ENCODE measurements at regions not wholly inside any gene's neighbourhood (a gene's known extent, or its start where the extent isn't known, plus 50 kb on each side); places are given as distances from the start of the nearest gene placed in this dataset.

DNA sequence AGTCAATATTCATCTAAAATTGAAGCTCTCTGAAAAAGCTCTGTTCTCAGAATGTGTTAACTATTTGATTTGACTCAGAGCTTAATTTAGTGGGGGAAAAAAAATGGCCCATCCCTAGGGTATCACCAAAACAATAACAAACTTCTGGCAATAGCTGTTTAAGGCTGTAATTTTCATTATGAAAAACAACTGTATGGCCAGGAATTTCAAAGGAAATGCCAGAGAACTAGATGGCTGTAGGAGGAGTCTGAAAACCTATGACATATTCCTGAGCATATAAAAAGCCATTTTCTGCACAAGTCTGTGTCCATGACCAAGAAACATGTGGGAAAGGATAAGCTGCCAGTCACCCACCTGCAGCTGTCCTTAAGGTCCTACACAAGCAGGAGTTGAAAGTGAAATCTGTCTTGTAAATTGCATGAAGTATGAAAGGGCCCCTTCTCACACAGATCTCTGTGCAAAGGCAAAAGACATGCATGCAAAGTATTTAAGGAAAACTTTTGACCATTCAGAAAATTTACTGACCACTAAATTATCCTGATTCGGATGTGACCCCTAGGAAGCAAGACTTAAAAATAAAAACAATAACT is 299.1 kb downstream of the BTG1 start:
- TF ChIP-seq, protein P1, sequence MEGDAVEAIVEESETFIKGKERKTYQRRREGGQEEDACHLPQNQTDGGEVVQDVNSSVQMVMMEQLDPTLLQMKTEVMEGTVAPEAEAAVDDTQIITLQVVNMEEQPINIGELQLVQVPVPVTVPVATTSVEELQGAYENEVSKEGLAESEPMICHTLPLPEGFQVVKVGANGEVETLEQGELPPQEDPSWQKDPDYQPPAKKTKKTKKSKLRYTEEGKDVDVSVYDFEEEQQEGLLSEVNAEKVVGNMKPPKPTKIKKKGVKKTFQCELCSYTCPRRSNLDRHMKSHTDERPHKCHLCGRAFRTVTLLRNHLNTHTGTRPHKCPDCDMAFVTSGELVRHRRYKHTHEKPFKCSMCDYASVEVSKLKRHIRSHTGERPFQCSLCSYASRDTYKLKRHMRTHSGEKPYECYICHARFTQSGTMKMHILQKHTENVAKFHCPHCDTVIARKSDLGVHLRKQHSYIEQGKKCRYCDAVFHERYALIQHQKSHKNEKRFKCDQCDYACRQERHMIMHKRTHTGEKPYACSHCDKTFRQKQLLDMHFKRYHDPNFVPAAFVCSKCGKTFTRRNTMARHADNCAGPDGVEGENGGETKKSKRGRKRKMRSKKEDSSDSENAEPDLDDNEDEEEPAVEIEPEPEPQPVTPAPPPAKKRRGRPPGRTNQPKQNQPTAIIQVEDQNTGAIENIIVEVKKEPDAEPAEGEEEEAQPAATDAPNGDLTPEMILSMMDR (IDR thresholded peaks at IDR 0.05; ENCODE audit: low read depth, low read length, missing control alignments): no peak
- H3K4me3 ChIP-seq (replicated peaks; ENCODE audit: low read depth, low read length): no peak overlapping the region
- DNase-seq (ENCODE audit: extremely low read depth, low read depth): no peak

GRCh38 chr12:91845365-91845764 is 300.3 kb downstream of the BTG1 start:
- TF ChIP-seq, protein P1 (IDR thresholded peaks at IDR 0.05; ENCODE audit: low read depth, low read length, missing control alignments): no peak
- H3K4me3 ChIP-seq (replicated peaks; ENCODE audit: low read depth, low read length): no peak overlapping the region
- DNase-seq (ENCODE audit: extremely low read depth, low read depth): no peak

- TF ChIP-seq, protein P1 (IDR thresholded peaks at IDR 0.05; ENCODE audit: low read depth, low read length, missing control alignments): no peak
- no peak overlapping the region for H3K4me3 ChIP-seq (replicated peaks; ENCODE audit: low read depth, low read length)
- no peak for DNase-seq (ENCODE audit: extremely low read depth, low read depth)
Measured at GRCh38 chr12:91841822-91842221, 303.8 kb downstream of the BTG1 start.

GRCh38 chr12:91836696-91837095 is 308.9 kb downstream of the BTG1 start:
- no peak overlapping the region for H3K4me3 ChIP-seq (replicated peaks; ENCODE audit: low read depth, low read length)
- TF ChIP-seq, protein P1 (IDR thresholded peaks at IDR 0.05; ENCODE audit: low read depth, low read length, missing control alignments): no peak
- no peak for DNase-seq (ENCODE audit: extremely low read depth, low read depth)

DNA sequence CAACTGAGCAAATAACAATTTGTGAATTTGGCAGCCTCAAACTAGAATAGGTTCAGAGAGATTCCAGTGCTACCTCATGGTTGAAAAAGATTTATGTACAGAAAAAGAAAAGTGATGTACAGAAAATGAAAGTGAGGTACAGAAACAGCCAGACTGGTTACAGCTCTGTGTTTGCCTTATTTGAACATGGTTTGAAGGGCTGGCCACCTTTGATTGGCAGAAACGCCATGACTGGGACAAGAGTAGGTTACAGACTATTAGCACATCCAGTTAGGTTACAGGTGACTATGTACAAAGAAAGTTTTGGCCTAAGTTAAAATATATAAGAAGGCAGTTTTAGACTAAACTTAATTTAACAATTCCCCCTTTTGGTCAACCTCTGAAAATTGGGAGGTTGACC is 309.4 kb downstream of the BTG1 start:
- TF ChIP-seq, protein P1 (IDR thresholded peaks at IDR 0.05; ENCODE audit: low read depth, low read length, missing control alignments): no peak
- DNase-seq (ENCODE audit: extremely low read depth, low read depth): no peak

GRCh38 chr12:91835693-91836092 is 310.0 kb downstream of the BTG1 start:
- TF ChIP-seq, protein P1 (IDR thresholded peaks at IDR 0.05; ENCODE audit: low read depth, low read length, missing control alignments): no peak
- H3K4me3 ChIP-seq (replicated peaks; ENCODE audit: low read depth, low read length): no peak overlapping the region
- no peak for DNase-seq (ENCODE audit: extremely low read depth, low read depth)

More for the DNA sequence above, 309.4 kb downstream of the BTG1 start:
- no peak overlapping the region for H3K4me3 ChIP-seq (replicated peaks; ENCODE audit: low read depth, low read length)

All from HFF-Myc (cell line).